Mesendoderm (in vitro differentiated cells): ENCODE measurements at regions not wholly inside any gene's neighbourhood (a gene's known extent, or its start where the extent isn't known, plus 50 kb on each side); places are given as distances from the start of the nearest gene placed in this dataset.

Experiments
- DNase-seq: peaks from one replicate; pipeline ENCODE4 v3.0.0; 2013
- H2AK5ac ChIP-seq: 2 replicates; pipeline ENCODE4 v1.6.1; 2013; ENCODE audit warnings: low read length, inconsistent platforms
- H2BK120ac ChIP-seq: 2 replicates; pipeline ENCODE4 v1.6.1; 2013; ENCODE audit warnings: low read depth, mild to moderate bottlenecking, low read length, moderate library complexity, mixed read lengths
- H2BK15ac ChIP-seq: replicated peaks from 2 replicates; pipeline ENCODE4 v1.6.1; 2013; ENCODE audit warnings: low read depth, mild to moderate bottlenecking, moderate library complexity
- H2BK5ac ChIP-seq: 2 replicates; pipeline ENCODE4 v1.6.1; 2013; ENCODE audit warnings: low read length, inconsistent platforms
- H3K18ac ChIP-seq: 2 replicates; pipeline ENCODE4 v1.6.1; 2013; ENCODE audit warnings: mild to moderate bottlenecking, low read length, mixed read lengths
- H3K23ac ChIP-seq: one replicate; pipeline ENCODE4 v1.6.1; 2013; ENCODE audit warnings: low read length
- H3K27ac ChIP-seq: 2 replicates; pipeline ENCODE4 v1.5.1; 2013; ENCODE audit warnings: low read depth, mild to moderate bottlenecking, inconsistent platforms, low read length, moderate library complexity
- H3K27me3 ChIP-seq: 2 replicates; pipeline ENCODE4 v1.6.1; 2013; ENCODE audit warnings: low read length, control low read depth, mild to moderate bottlenecking, inconsistent platforms; ENCODE audit not compliant: insufficient read depth, poor library complexity
- H3K36me3 ChIP-seq: 2 replicates; pipeline ENCODE4 v1.6.1; 2013; ENCODE audit warnings: low read length, inconsistent platforms; ENCODE audit not compliant: control insufficient read depth, insufficient read depth
- H3K4ac ChIP-seq: one replicate; pipeline ENCODE4 v1.6.1; 2013; ENCODE audit warnings: low read depth, mild to moderate bottlenecking, low read length, moderate library complexity
- H3K4me1 ChIP-seq: 2 replicates; pipeline ENCODE4 v1.6.1; 2013; ENCODE audit warnings: low read depth, low read length, inconsistent platforms; ENCODE audit not compliant: control insufficient read depth
- H3K4me2 ChIP-seq: 2 replicates; pipeline ENCODE4 v1.6.1; 2013; ENCODE audit warnings: low read length
- H3K4me3 ChIP-seq: 2 replicates; pipeline ENCODE4 v1.5.1; 2013; ENCODE audit warnings: mild to moderate bottlenecking, low read length
- H3K56ac ChIP-seq: one replicate; pipeline ENCODE4 v1.6.1; 2013; ENCODE audit warnings: low read length
- H3K79me1 ChIP-seq: 2 replicates; pipeline ENCODE4 v1.6.1; 2013; ENCODE audit warnings: low read length, inconsistent platforms
- H3K79me2 ChIP-seq: 2 replicates; pipeline ENCODE4 v1.6.1; 2013; ENCODE audit warnings: mild to moderate bottlenecking, low read length; ENCODE audit not compliant: control insufficient read depth, insufficient read depth
- H3K9ac ChIP-seq: 2 replicates; pipeline ENCODE4 v1.6.1; 2013; ENCODE audit warnings: low read length, inconsistent platforms
- H4K5ac ChIP-seq: one replicate; pipeline ENCODE4 v1.6.1; 2013; ENCODE audit warnings: low read length
- H4K8ac ChIP-seq: one replicate; pipeline ENCODE4 v1.6.1; 2013; ENCODE audit warnings: low read depth, mild to moderate bottlenecking, control low read depth, low read length, moderate library complexity
- WGBS: extraction: QIAGEN DNeasy Blood & Tissue Kit; methylation state at CpG from one replicate; pipeline ENCODE4 v1.1.7; 2013; ENCODE audit warnings: low lambda C conversion rate, missing lambda C conversion rate; ENCODE audit not compliant: insufficient coverage; ENCODE audit errors: extremely low coverage; 5-methylcytosine and 5-hydroxymethylcytosine counted together

- DNase-seq = no peak
- Histone ChIP-seq H4K5ac (no peak overlapping the region), H3K23ac (no peak overlapping the region), H3K4me2 (no peak overlapping the region), H3K18ac (no peak overlapping the region), H3K56ac (no peak overlapping the region), H3K4me3 (no peak overlapping the region), H3K27me3 (no peaks in the 10 kb centered on the region), H3K9ac (no peak overlapping the region), H3K27ac (no peak overlapping the region), H2BK15ac (no peak overlapping the region), H3K36me3 (no peaks in the 10 kb centered on the region), H3K79me1 (no peaks in the 10 kb centered on the region), H2BK5ac (no peak overlapping the region), H3K4ac (no peak overlapping the region), H2BK120ac (no peak overlapping the region), H3K79me2 (no peaks in the 10 kb centered on the region), H3K4me1 (no peaks in the 10 kb centered on the region), H4K8ac (no peak overlapping the region), H2AK5ac (no peak overlapping the region)
- no CpG with 5 or more reads among the region's 6 CpGs for WGBS
These were observed 494.5 kb upstream of the GRAMD2B start for GRCh38 chr5:125928663-125929062.

DNA sequence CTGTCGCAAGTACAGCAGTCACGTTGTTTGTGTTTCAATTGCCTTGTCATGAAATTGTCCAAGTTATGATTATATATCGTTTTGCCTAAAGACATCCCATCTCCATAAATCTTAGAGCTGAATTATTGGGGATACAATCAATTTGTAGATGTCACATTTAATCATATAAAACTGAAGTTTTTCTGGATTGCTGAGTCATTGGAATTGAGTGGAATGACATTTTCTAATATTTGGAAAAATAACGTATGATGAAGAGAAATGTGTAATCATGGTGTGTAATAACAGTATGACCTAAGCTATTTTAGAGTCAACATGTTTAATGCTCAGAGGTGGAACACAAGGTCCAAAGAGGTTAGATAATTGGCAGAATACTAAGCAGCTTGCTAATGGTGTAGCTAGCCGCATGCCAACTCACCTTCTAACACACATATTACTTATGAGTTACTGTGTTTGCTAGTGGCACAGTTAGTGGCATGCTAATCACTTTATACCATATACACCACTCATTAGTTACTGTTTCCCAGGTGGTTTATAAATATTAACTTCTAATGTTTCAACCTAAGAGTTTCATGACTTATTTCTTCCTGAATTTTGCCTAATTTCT is 473.1 kb upstream of the GRAMD2B start:
- Histone ChIP-seq H3K27me3 (no peaks in the 10 kb centered on the region), H3K79me2 (no peaks in the 10 kb centered on the region), H2AK5ac (no peak overlapping the region), H3K18ac (no peak overlapping the region), H3K79me1 (no peaks in the 10 kb centered on the region), H2BK120ac (no peak overlapping the region), H3K4ac (no peak overlapping the region), H2BK15ac (no peak overlapping the region), H3K4me3 (no peak overlapping the region), H3K23ac (no peak overlapping the region), H3K56ac (no peak overlapping the region), H3K36me3 (no peaks in the 10 kb centered on the region), H4K8ac (no peak overlapping the region), H2BK5ac (no peak overlapping the region), H3K4me2 (no peak overlapping the region), H4K5ac (no peak overlapping the region), H3K4me1 (no peaks in the 10 kb centered on the region), H3K27ac (no peak overlapping the region), H3K9ac (no peak overlapping the region)
- WGBS = 100% methylated on average over 1 of the region's 5 CpGs
- no peak for DNase-seq

DNA sequence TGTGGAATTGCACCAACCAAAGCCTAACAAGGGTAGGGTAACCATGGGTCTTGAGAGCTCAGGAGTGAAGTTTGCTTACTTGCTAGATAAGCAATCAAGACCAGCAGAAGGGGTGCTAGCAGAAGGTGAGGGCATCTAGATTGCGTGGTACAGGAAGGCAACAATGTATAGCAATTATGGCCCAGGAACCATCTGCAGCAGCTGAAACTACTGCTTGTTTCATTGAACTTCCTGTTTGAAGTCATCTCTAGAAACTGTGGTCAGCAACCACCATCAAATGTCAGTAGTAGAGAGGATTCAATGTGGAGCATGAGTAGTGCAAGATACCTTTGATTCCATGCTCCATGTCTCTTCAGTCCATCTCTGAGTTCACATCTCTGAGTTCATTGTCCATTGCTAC is 462.1 kb upstream of the GRAMD2B start:
- no peak overlapping the region for H3K56ac ChIP-seq
- H3K18ac ChIP-seq = no peak overlapping the region
- H3K4ac ChIP-seq = no peak overlapping the region
- H2AK5ac ChIP-seq = no peak overlapping the region
- H3K27ac ChIP-seq = no peak overlapping the region
- H2BK15ac ChIP-seq = no peak overlapping the region
- H3K23ac ChIP-seq = no peak overlapping the region
- no peak overlapping the region for H3K9ac ChIP-seq
- no CpG with 5 or more reads among the region's 1 CpG for WGBS
- H3K79me2 ChIP-seq = no peaks in the 10 kb centered on the region
- H4K5ac ChIP-seq = no peak overlapping the region
- no peak overlapping the region for H3K4me3 ChIP-seq
- no peak for DNase-seq
- H2BK5ac ChIP-seq = no peak overlapping the region
- H4K8ac ChIP-seq = no peak overlapping the region
- H3K36me3 ChIP-seq = no peaks in the 10 kb centered on the region
- H3K4me1 ChIP-seq = no peaks in the 10 kb centered on the region
- H3K79me1 ChIP-seq = no peaks in the 10 kb centered on the region
- H2BK120ac ChIP-seq = no peak overlapping the region
- H3K4me2 ChIP-seq = no peak overlapping the region
- H3K27me3 ChIP-seq = no peaks in the 10 kb centered on the region

DNA sequence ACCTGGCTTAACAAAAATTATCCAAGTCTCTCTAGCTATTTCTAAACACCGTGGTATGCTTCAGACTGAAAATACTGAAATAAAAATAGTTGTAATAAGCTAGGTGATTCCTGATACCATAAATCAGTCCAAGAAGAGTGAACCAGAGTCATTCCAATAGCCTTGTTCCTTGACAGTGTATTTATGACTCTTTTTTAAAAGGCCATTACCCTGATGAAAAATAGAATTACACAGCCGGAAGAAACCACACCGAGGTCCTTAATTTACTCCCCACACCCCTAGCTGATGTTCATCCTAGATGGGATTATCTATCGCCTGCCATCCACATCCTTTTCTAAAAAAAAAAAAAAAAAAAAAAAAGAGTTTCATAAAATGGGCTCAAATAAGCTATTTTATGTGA is 457.6 kb upstream of the GRAMD2B start:
- Histone ChIP-seq H2BK15ac (no peak overlapping the region), H3K4me1 (no peaks in the 10 kb centered on the region), H2BK120ac (no peak overlapping the region), H3K4ac (no peak overlapping the region), H3K27ac (no peak overlapping the region), H2BK5ac (no peak overlapping the region), H4K8ac (no peak overlapping the region), H3K36me3 (no peaks in the 10 kb centered on the region), H3K4me2 (no peak overlapping the region), H3K79me2 (no peaks in the 10 kb centered on the region), H3K18ac (no peak overlapping the region), H2AK5ac (no peak overlapping the region), H3K23ac (no peak overlapping the region), H3K9ac (no peak overlapping the region), H3K56ac (no peak overlapping the region), H4K5ac (no peak overlapping the region), H3K79me1 (no peaks in the 10 kb centered on the region), H3K27me3 (no peaks in the 10 kb centered on the region), H3K4me3 (no peak overlapping the region)
- DNase-seq = no peak
- no CpG with 5 or more reads among the region's 4 CpGs for WGBS

DNA sequence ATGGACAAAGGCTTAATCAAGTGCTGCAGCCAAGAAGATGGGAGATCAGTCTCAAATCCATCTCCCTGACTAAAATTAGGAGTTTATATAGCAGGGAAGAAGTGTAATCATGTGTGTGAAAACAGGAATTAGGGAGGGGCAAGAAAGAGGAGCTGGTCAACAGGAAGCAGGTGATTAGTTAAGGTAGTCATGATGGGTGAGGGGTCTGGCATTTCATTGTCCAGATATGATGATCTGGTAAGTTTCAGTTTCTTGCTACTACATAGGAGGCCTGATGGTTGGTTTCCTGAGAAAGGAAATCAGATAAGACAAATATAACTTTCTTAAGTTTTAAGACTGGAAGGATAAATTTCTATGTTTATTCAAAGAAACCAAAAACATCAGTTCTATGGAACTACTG is 455.6 kb upstream of the GRAMD2B start:
- Histone ChIP-seq H3K4ac (no peak overlapping the region), H3K56ac (no peak overlapping the region)

DNA sequence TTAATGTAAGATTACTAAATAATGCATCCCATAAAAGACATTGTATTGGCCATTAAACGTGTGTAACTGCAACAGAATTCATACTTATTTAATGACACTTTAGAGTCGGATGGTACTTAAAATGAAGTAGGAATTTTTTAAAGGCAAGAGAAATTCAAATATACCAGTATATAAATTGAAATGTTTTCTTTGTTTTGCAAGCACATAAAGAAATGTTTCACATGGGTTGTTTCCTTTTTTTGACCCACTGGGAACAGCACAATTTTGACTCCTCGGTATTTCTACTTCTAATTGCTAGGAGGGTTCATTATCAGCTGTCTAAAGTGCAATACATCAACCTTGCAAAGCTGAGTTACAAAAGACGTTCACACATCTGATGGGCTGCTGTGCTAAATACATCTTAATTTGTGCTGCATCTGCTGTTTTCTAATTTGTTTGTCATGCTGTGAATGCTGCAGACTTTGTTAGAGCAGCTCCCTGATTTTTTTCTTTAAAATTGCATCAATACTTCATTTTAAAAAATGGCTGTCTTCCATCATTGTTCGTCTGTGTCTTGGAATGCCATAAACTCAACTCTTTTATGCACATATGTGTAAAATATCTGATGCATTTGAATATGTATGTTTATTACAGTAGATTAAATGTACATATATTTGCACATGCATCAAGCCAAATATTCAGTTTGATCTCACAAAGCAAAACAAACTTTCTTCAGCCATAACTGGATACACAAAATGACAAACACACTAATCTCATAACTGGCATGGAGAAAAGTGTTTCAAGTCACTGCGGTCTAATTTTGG is 454.0 kb upstream of the GRAMD2B start:
- no peaks in the 10 kb centered on the region for H3K36me3 ChIP-seq
- no peak overlapping the region for H3K27ac ChIP-seq
- WGBS = no CpG with 5 or more reads among the region's 6 CpGs
- H3K23ac ChIP-seq = no peak overlapping the region
- no peak overlapping the region for H4K8ac ChIP-seq
- no peak overlapping the region for H2BK15ac ChIP-seq
- H3K9ac ChIP-seq = no peak overlapping the region
- H3K79me1 ChIP-seq = no peaks in the 10 kb centered on the region
- H4K5ac ChIP-seq = no peak overlapping the region
- no peak overlapping the region for H3K56ac ChIP-seq
- no peak overlapping the region for H3K18ac ChIP-seq
- no peaks in the 10 kb centered on the region for H3K4me1 ChIP-seq
- H2BK5ac ChIP-seq = no peak overlapping the region
- no peak for DNase-seq
- H2BK120ac ChIP-seq = no peak overlapping the region
- no peak overlapping the region for H3K4ac ChIP-seq
- H3K4me2 ChIP-seq = no peak overlapping the region
- H3K79me2 ChIP-seq = no peaks in the 10 kb centered on the region
- no peak overlapping the region for H2AK5ac ChIP-seq
- no peak overlapping the region for H3K4me3 ChIP-seq
- no peaks in the 10 kb centered on the region for H3K27me3 ChIP-seq

More for the DNA sequence above, 455.6 kb upstream of the GRAMD2B start:
- Histone ChIP-seq H4K8ac (no peak overlapping the region), H4K5ac (no peak overlapping the region), H3K4me3 (no peak overlapping the region), H2BK120ac (no peak overlapping the region), H2BK5ac (no peak overlapping the region), H2AK5ac (no peak overlapping the region), H2BK15ac (no peak overlapping the region), H3K27ac (no peak overlapping the region), H3K27me3 (no peaks in the 10 kb centered on the region), H3K18ac (no peak overlapping the region), H3K36me3 (no peaks in the 10 kb centered on the region), H3K4me1 (no peaks in the 10 kb centered on the region), H3K23ac (no peak overlapping the region), H3K9ac (no peak overlapping the region), H3K4me2 (no peak overlapping the region), H3K79me2 (no peaks in the 10 kb centered on the region), H3K79me1 (no peaks in the 10 kb centered on the region)
- DNase-seq = no peak
